HEK293T (cell line): ENCODE measurements at regions not wholly inside any gene's neighbourhood (a gene's known extent, or its start where the extent isn't known, plus 50 kb on each side); places are given as distances from the start of the nearest gene placed in this dataset.
"Not testable (repeated sequence)": the region's sequence is repeated elsewhere in the genome, so short reads cannot be mapped to it uniquely, and the experiment has no call there.

Experiments used
- CTCF ChIA-PET: fragments of 350-600 bp; formaldehyde crosslinking; extraction: SDS; loops from one replicate; lab custom pipeline; 2021; ENCODE audit warnings: antibody characterized with exemption, inconsistent platforms; lab: Yijun Ruan, JAX
- POLR2A ChIA-PET: fragments of 350-600 bp; formaldehyde crosslinking; extraction: SDS; loops from one replicate; lab custom pipeline; 2020; ENCODE audit warnings: antibody characterized with exemption, inconsistent platforms; lab: Yijun Ruan, JAX
- DNase-seq: peaks from one replicate; pipeline ENCODE4 v3.0.0; 2012; ENCODE audit warnings: mixed read lengths; ENCODE audit errors: extremely low spot score
- ARNT ChIP-seq: fragments of 450-650 bp; IDR thresholded peaks from 2 replicates; pipeline ENCODE4 v1.6.1; 2017; ENCODE audit warnings: mild to moderate bottlenecking
- BHLHE40 ChIP-seq: fragments of 450-650 bp; IDR thresholded peaks from 2 replicates; pipeline ENCODE4 v1.6.1; 2016; ENCODE audit warnings: mild to moderate bottlenecking, moderate library complexity, borderline replicate concordance
- CTBP1 ChIP-seq: fragments of 450-650 bp; IDR thresholded peaks from 2 replicates; pipeline ENCODE4 v1.6.1; 2016; ENCODE audit warnings: borderline replicate concordance
- ELF4 ChIP-seq: fragments of 450-650 bp; IDR thresholded peaks from 2 replicates; pipeline ENCODE4 v1.6.1; 2017; ENCODE audit warnings: antibody characterized with exemption
- FOXA1 ChIP-seq: fragments of 450-650 bp; IDR thresholded peaks from 2 replicates; pipeline ENCODE4 v1.6.1; 2016; ENCODE audit warnings: mild to moderate bottlenecking
- FOXK2 ChIP-seq: fragments of 450-650 bp; IDR thresholded peaks from 2 replicates; pipeline ENCODE4 v1.6.1; 2016; ENCODE audit warnings: mild to moderate bottlenecking
- FOXM1 ChIP-seq: fragments of 450-650 bp; IDR thresholded peaks from 2 replicates; pipeline ENCODE4 v1.6.1; 2017; ENCODE audit warnings: mild to moderate bottlenecking, borderline replicate concordance
- HDGF ChIP-seq: fragments of 450-650 bp; IDR thresholded peaks from 2 replicates; pipeline ENCODE4 v1.6.1; 2017; ENCODE audit warnings: antibody characterized with exemption, borderline replicate concordance
- L3MBTL2 ChIP-seq: fragments of 450-650 bp; conservative IDR thresholded peaks from 2 replicates; pipeline ENCODE4 v1.6.1; 2016; ENCODE audit warnings: mild to moderate bottlenecking
- LEF1 ChIP-seq: fragments of 450-650 bp; IDR thresholded peaks from 2 replicates; pipeline ENCODE4 v1.6.1; 2017; ENCODE audit warnings: mild to moderate bottlenecking, borderline replicate concordance
- NFRKB ChIP-seq: fragments of 450-650 bp; IDR thresholded peaks from 2 replicates; pipeline ENCODE4 v1.6.1; 2016; ENCODE audit warnings: mild to moderate bottlenecking, moderate library complexity
- PKNOX1 ChIP-seq: fragments of 450-650 bp; IDR thresholded peaks from 2 replicates; pipeline ENCODE4 v1.6.1; 2016
- SP1 ChIP-seq: fragments of 450-650 bp; IDR thresholded peaks from 2 replicates; pipeline ENCODE4 v1.6.1; 2017
- SUZ12 ChIP-seq: fragments of 450-650 bp; IDR thresholded peaks from 2 replicates; pipeline ENCODE4 v1.6.1; 2016; ENCODE audit warnings: mild to moderate bottlenecking
- TARDBP ChIP-seq: fragments of 450-650 bp; IDR thresholded peaks from 2 replicates; pipeline ENCODE4 v1.6.1; 2016
- ZNF384 ChIP-seq: fragments of 450-650 bp; IDR thresholded peaks from 2 replicates; pipeline ENCODE4 v1.6.1; 2016

GRCh38 chr14:101643651-101644050 is 82.4 kb downstream of the DIO3 start:
- no peak for DNase-seq
- CTCF ChIA-PET, result no interaction called here
- TF ChIP-seq SP1 (no peak), PKNOX1 (no peak), ZNF384 (no peak), NFRKB (no peak), CTBP1 (no peak), SUZ12 (no peak)
- POLR2A ChIA-PET, result no interaction called here

- CTCF ChIA-PET, result no interaction called here
- TF ChIP-seq NFRKB, result no peak
- no peak for TF ChIP-seq LEF1
- no peak for TF ChIP-seq HDGF
- POLR2A ChIA-PET, result no interaction called here
- DNase-seq, result no peak
Measured at GRCh38 chr14:101654051-101654450, 92.8 kb downstream of the DIO3 start.

- no peak for DNase-seq
- ChIA-PET CTCF (interaction anchor here (0.8 kb wide), 1 partner anchor 10 kb away, joined by 3 read pairs; no protein-coding TSS in a partner anchor), POLR2A (no interaction called here)
- TF ChIP-seq NFRKB, result no peak
- no peak for TF ChIP-seq HDGF
- TF ChIP-seq L3MBTL2, result no peak
- no peak for TF ChIP-seq FOXM1
- TF ChIP-seq ZNF384, result no peak
- TF ChIP-seq PKNOX1, result no peak
- no peak for TF ChIP-seq CTBP1
- TF ChIP-seq ARNT, result no peak
- no peak for TF ChIP-seq LEF1
- no peak for TF ChIP-seq TARDBP
- TF ChIP-seq SP1, result no peak
- TF ChIP-seq SUZ12, result no peak
- no peak for TF ChIP-seq ELF4
- TF ChIP-seq FOXA1, result no peak
- TF ChIP-seq BHLHE40, result no peak
- no peak for TF ChIP-seq FOXK2
Measured at GRCh38 chr14:101657372-101657771, 96.1 kb downstream of the DIO3 start.

DNA sequence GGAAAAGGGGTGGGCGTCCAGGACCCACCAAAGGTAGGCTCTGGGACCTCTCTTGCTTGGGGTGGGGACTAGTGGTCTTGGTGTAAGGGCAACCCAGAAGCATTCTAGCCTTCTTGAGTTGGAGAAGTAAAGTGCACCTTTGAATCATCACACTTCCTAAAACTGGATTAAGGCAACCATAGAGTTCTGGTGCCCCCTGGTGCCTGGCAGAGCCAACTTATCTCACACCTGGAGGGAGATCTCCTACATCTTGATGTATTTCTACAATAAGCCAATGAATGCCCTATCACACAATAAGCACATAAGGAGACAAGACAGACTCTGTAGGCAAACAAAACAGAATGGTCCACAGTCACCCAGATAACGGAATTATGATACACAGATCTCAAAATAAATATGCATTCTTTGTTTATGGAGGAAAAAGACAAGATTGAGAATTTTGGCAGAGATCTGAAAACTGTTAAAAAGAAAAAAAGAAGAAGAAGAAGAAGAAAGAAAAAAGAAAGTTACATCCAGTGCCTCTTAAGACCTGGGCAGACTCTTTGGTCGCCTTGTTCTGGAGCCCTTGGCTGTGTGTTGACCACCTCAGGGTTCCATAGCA is 95.9 kb upstream of the PPP2R5C start:
- peak; percentile 48 for DNase-seq
- TF ChIP-seq SUZ12 (no peak), PKNOX1 (no peak), SP1 (no peak), BHLHE40 (no peak), CTBP1 (no peak), HDGF (no peak), ELF4 (no peak), FOXA1 (no peak), FOXM1 (no peak), ZNF384 (no peak), LEF1 (no peak), TARDBP (no peak), FOXK2 (no peak), ARNT (no peak), L3MBTL2 (no peak), NFRKB (no peak)
- POLR2A ChIA-PET, result no interaction called here
- CTCF ChIA-PET, result no interaction called here

DNA sequence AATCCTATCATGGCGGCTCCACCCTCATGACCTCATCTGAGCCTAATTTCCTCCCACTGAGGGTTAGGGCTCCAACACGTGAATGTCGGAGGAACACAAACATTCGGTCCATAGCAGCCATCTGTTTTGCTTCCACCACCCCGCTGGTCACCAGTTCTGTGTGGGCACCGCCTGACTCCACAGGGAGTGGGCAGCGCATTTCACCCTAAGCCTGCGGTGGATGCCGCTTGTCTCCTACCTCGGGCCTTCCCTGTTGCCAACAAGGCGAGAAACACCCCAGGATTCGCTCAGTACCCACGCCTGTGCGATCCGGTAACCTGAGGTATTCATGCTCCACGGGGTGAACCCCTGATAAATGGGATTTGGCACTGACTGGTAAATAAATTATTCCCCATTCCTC is 95.2 kb upstream of the PPP2R5C start:
- ChIA-PET POLR2A (no interaction called here), CTCF (no interaction called here)
- TF ChIP-seq FOXM1 (no peak), ZNF384 (no peak), FOXK2 (no peak), SP1 (no peak), ARNT (no peak), PKNOX1 (no peak), L3MBTL2 (no peak), HDGF (no peak)
- DNase-seq, result no peak

- ChIA-PET POLR2A (no interaction called here), CTCF (no interaction called here)
- TF ChIP-seq ZNF384, result no peak
- DNase-seq, result no peak
Measured at GRCh38 chr14:101669629-101670028, 91.9 kb upstream of the PPP2R5C start.

DNA sequence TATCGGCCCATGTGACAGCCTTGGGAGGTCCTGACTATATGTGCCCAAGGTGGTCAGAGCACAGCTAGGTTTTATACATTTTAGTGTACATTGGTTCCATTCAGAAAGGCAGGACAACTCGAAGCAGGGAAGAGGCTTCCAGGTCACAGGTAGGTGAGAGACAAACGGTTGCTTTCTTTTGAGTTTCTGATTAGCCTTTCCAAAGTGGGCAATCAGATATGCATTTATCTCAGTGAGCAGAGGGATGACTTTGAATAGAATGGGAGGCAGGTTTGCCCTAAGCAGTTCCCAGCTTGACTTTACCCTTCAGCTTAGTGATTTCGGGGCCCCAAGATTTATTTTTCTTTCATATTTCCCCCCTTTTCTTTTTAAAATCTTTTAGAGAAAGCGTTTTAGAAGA is 87.6 kb upstream of the PPP2R5C start:
- no peak for DNase-seq
- ChIA-PET CTCF (no interaction called here), POLR2A (no interaction called here)
- TF ChIP-seq CTBP1, result no peak
- TF ChIP-seq FOXM1, result no peak
- TF ChIP-seq FOXK2, result no peak
- TF ChIP-seq PKNOX1, result no peak

- POLR2A ChIA-PET, DNase-seq, CTCF ChIA-PET: not testable (repeated sequence)
Measured at GRCh38 chr14:101675835-101676234, 85.7 kb upstream of the PPP2R5C start.

- POLR2A ChIA-PET, result not testable (repeated sequence)
- CTCF ChIA-PET, result interaction anchor here (0.6 kb wide), 1 partner anchor 1395 kb away, joined by 3 read pairs; no protein-coding TSS in a partner anchor
Measured at GRCh38 chr14:101677912-101678327, 83.6 kb upstream of the PPP2R5C start.

More at GRCh38 chr14:101677912-101678327, 83.6 kb upstream of the PPP2R5C start:
- not testable (repeated sequence) for DNase-seq
